ENCODE measurements at regions not wholly inside any gene's neighbourhood (a gene's known extent, or its start where the extent isn't known, plus 50 kb on each side); places are given as distances from the start of the nearest gene placed in this dataset.
A peak's percentile ranks its signal among the peaks of the same experiment; 100 is the strongest.

DNA sequence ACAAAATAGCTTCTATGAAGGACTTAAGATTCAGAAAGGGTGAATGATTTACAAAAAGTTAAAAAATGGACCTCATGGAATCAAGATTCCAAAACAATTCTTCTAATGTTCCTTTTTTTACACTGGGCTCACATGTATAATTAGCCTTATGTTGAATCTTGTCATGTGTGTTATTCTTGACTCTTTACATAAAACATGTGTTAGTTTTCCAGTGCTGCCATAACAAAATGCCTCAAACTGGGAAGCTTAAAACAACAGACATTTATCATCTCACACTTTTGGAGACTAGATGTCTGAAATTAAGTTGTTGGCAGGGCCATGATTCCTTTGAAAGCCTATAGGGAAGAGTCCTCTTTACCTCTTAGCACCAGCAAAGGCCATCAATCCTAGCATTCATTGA is 192.5 kb upstream of the SORCS1 start:
- DNase-seq: no peak
- Histone ChIP-seq H3K36me3 (no peaks in the 10 kb centered on the region), H3K27me3 (replicated peaks in 1 of 7) (no peaks in the 10 kb centered on the region), H3K4me1 (no peaks in the 10 kb centered on the region), H3K9me3 (no peaks in the 10 kb centered on the region), H3K27ac (no peak overlapping the region), H3K4me3 (no peak overlapping the region)
- intact Hi-C loops (cut with DNase I; ENCODE audit: low total_unique reads): no loop called here
- no peak for TF ChIP-seq POLR2A (IDR thresholded peaks at IDR 0.05)
- TF ChIP-seq, protein P1, sequence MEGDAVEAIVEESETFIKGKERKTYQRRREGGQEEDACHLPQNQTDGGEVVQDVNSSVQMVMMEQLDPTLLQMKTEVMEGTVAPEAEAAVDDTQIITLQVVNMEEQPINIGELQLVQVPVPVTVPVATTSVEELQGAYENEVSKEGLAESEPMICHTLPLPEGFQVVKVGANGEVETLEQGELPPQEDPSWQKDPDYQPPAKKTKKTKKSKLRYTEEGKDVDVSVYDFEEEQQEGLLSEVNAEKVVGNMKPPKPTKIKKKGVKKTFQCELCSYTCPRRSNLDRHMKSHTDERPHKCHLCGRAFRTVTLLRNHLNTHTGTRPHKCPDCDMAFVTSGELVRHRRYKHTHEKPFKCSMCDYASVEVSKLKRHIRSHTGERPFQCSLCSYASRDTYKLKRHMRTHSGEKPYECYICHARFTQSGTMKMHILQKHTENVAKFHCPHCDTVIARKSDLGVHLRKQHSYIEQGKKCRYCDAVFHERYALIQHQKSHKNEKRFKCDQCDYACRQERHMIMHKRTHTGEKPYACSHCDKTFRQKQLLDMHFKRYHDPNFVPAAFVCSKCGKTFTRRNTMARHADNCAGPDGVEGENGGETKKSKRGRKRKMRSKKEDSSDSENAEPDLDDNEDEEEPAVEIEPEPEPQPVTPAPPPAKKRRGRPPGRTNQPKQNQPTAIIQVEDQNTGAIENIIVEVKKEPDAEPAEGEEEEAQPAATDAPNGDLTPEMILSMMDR (IDR thresholded peaks at IDR 0.05 in 8 of 11, conservative IDR thresholded peaks at IDR 0.05 in 3 of 11): no peak
- TF ChIP-seq POLR2AphosphoS5 (IDR thresholded peaks at IDR 0.05): no peak

DNA sequence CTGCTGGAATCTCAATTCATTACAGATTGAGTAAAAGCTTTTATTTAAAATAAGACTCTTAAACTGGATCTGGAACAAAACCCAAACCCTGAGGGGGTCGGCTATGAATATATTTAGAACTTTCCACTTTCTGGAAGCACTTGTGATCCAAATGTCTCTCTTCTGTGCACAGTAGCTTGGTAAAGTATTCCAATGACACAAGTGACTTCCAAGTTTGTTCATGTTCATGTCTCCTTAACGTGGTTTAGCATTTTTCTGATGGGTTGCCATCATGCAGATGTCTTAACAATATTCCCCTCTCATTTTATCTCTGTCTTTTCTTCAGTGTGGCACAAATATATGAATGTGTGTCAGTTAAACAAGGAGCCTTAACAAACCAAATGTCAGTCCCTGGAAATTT is 191.9 kb upstream of the SORCS1 start:
- no peak for DNase-seq
- no peaks in the 10 kb centered on the region for H3K9me3 ChIP-seq
- no peaks in the 10 kb centered on the region for H3K36me3 ChIP-seq
- intact Hi-C loops (cut with DNase I; ENCODE audit: low total_unique reads): no loop called here
- H3K4me3 ChIP-seq: no peak overlapping the region
- no peaks in the 10 kb centered on the region for H3K27me3 ChIP-seq (replicated peaks in 1 of 7)
- H3K27ac ChIP-seq: no peak overlapping the region
- 60 to 70% (median 62%) methylated on average over 2 of the region's 2 CpGs for WGBS, 5 donors
- TF ChIP-seq POLR2A (IDR thresholded peaks at IDR 0.05): no peak
- TF ChIP-seq POLR2AphosphoS5 (IDR thresholded peaks at IDR 0.05): no peak
- no peaks in the 10 kb centered on the region for H3K4me1 ChIP-seq

DNA sequence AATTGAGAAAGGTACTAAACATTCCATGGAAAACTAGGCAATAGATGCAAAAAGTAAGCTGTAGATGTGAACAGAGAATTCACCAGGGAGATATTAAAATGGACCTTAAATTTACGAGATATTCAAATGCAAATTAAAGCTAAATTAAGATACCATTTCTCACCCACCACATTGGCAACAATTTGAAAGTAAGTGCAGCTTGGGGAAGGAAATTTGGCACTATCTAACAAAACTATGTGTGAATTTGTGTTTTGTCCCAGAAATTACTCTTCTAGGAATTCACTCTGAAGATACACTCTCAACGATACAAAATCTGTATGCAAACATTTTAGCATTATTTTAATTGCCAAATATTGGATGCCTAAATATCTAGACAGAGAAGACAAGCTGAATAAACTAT is 178.2 kb upstream of the SORCS1 start:
- no peaks in the 10 kb centered on the region for H3K4me1 ChIP-seq
- no peak for DNase-seq
- no peak overlapping the region for H3K4me3 ChIP-seq
- peaks cover 0 to 18% (median 10%) of the 10 kb centered on the region in 8 donors for H3K9me3 ChIP-seq
- intact Hi-C loops (cut with DNase I; ENCODE audit: low total_unique reads): no loop called here
- no peaks in the 10 kb centered on the region for H3K27me3 ChIP-seq (replicated peaks in 1 of 7)
- 82 to 90% (median 85%) methylated on average over 2 of the region's 2 CpGs for WGBS, 5 donors
- TF ChIP-seq, protein P1 (IDR thresholded peaks at IDR 0.05 in 8 of 11, conservative IDR thresholded peaks at IDR 0.05 in 3 of 11): no peak
- TF ChIP-seq POLR2A (IDR thresholded peaks at IDR 0.05) (no peak), POLR2AphosphoS5 (IDR thresholded peaks at IDR 0.05) (no peak)
- H3K27ac ChIP-seq: no peak overlapping the region
- H3K36me3 ChIP-seq: no peaks in the 10 kb centered on the region

DNA sequence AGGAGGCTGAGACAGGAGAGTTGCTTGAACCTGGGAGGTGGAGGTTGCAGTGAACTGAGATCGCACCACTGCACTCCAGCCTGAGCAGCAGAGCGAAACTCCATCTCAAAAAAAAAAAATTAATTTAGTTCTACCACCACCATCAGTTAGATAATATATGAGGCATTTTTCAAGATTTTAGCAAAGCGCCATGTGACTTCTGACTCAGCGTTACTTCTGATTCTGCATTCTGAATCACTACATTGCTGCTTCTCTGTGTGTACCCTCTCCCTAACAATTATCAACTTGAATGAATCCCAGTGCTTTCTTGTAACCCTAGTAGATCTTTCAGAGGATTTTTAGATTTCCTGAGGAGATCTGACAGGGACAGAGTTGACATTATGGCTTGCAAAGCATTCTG is 176.8 kb upstream of the SORCS1 start:
- no peak for DNase-seq
- Histone ChIP-seq H3K27ac (no peak overlapping the region), H3K36me3 (no peaks in the 10 kb centered on the region), H3K9me3 (peaks cover 0 to 18% (median 10%) of the 10 kb centered on the region in 8 donors), H3K27me3 (replicated peaks in 1 of 7) (no peaks in the 10 kb centered on the region), H3K4me3 (no peak overlapping the region), H3K4me1 (no peaks in the 10 kb centered on the region)
- intact Hi-C loops (cut with DNase I; ENCODE audit: low total_unique reads): no loop called here
- WGBS, 5 donors: 86 to 94% (median 92%) methylated on average over 4 of the region's 4 CpGs
- TF ChIP-seq POLR2AphosphoS5 (IDR thresholded peaks at IDR 0.05): no peak
- TF ChIP-seq, protein P1 (IDR thresholded peaks at IDR 0.05 in 8 of 11, conservative IDR thresholded peaks at IDR 0.05 in 3 of 11): no peak
- no peak for TF ChIP-seq POLR2A (IDR thresholded peaks at IDR 0.05)

DNA sequence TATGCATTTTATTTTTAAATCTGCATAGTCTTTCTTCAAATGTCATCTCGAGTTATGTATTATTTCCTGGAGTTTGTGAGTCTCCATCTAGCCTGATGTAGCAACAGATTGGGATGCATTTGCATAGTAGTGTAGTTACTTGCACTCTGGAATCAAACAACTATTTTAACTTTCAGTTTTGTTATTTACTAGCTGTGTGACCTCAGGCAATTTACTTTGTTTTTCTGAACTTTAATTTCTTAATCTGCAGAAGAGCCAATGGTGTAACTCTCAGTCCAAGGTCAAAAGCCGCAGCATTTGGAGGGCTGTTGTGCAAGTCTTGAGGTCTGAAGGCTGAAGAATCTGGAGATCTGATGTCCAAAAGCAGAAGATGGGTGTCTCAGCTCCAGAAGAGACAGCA is 175.8 kb upstream of the SORCS1 start:
- WGBS, 5 donors: 45 to 64% (median 58%) methylated on average over 2 of the region's 2 CpGs
- intact Hi-C loops (cut with DNase I; ENCODE audit: low total_unique reads): no loop called here
- Histone ChIP-seq H3K4me1 (no peaks in the 10 kb centered on the region), H3K27ac (peak overlapping the region in 1 of 8 donors; percentile 5), H3K27me3 (replicated peaks in 1 of 7) (no peaks in the 10 kb centered on the region), H3K36me3 (no peaks in the 10 kb centered on the region), H3K4me3 (no peak overlapping the region), H3K9me3 (peaks cover 0 to 17% (median 10%) of the 10 kb centered on the region in 8 donors)
- TF ChIP-seq POLR2A (IDR thresholded peaks at IDR 0.05) (no peak), POLR2AphosphoS5 (IDR thresholded peaks at IDR 0.05) (no peak)
- TF ChIP-seq, protein P1 (IDR thresholded peaks at IDR 0.05 in 8 of 11, conservative IDR thresholded peaks at IDR 0.05 in 3 of 11): no peak
- DNase-seq: no peak

Data from spleen (tissue), 11 donors.